T-helper 1 cell treated with Interleukin-12 subunit alpha and Interleukin-12 subunit beta and Interleukin-4 antibody, amounts not matched to agents 30 μg/mL and 1 μg/mL, for 36 hours (primary cell): ENCODE measurements at regions not wholly inside any gene's neighbourhood (a gene's known extent, or its start where the extent isn't known, plus 50 kb on each side); places are given as distances from the start of the nearest gene placed in this dataset.

Experiments
- H3K27ac Mint-ChIP-seq: one replicate; pipeline ENCODE4 v1.8.0; 2021; ENCODE audit warnings: mild to moderate bottlenecking, mixed read lengths
- H3K27me3 Mint-ChIP-seq: one replicate; pipeline ENCODE4 v1.8.0; 2021; ENCODE audit warnings: low read depth, mixed read lengths
- H3K36me3 Mint-ChIP-seq: one replicate; pipeline ENCODE4 v1.8.0; 2021; ENCODE audit warnings: low read depth, mixed read lengths
- H3K4me1 Mint-ChIP-seq: one replicate; pipeline ENCODE4 v1.8.0; 2021; ENCODE audit warnings: low read depth, mixed read lengths
- H3K4me3 Mint-ChIP-seq: one replicate; pipeline ENCODE4 v1.8.0; 2021; ENCODE audit warnings: mild to moderate bottlenecking, moderate library complexity, mixed read lengths
- H3K9me3 Mint-ChIP-seq: one replicate; pipeline ENCODE4 v1.8.0; 2021; ENCODE audit warnings: mixed read lengths

DNA sequence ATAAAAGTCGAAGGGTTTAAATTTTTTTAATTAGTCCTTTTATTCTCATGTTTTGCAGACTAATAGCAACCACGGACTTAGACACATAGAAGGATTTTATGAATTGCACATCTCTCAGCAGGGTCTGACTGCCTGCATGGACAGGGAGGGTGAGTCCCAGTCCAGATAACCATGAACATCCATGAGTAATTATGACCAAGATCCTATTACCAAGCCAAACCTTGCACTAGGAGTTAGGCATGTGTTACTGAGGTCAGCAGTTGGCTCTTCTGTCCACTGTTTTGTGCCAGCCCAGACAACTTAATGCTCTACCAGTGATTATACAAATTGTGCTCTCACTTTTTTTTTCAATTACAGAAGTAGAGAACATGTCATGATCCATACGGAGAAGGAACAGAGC is 211.2 kb downstream of the MAFB start:
- Mint-ChIP-seq H3K4me1 (no peaks in the 10 kb centered on the region), H3K27me3 (no peaks in the 10 kb centered on the region), H3K36me3 (no peaks in the 10 kb centered on the region), H3K27ac (no peak overlapping the region), H3K9me3 (no peaks in the 10 kb centered on the region), H3K4me3 (no peak overlapping the region)

DNA sequence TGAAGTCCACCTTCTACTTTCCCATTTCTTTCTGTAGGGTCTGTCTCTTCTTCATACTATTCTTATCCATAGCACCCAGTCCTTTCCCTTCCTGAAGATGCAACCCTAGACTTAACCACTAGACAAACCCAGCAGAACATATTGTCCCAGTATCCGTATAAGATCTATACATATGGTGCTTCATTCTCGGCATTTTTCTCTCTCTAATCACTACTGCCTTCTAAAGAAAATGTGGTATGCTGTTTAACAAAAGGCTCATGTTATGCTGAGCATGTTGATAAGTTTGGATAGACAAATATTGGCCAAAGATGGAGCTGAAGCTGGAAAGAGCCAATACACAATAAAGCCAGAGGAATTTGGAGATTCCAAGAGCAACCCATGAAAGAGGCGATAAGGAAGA is 212.6 kb downstream of the MAFB start:
- Mint-ChIP-seq H3K27me3 (no peaks in the 10 kb centered on the region), H3K36me3 (no peaks in the 10 kb centered on the region), H3K27ac (no peak overlapping the region), H3K4me1 (no peaks in the 10 kb centered on the region), H3K4me3 (no peak overlapping the region), H3K9me3 (no peaks in the 10 kb centered on the region)

- no peaks in the 10 kb centered on the region for H3K9me3 Mint-ChIP-seq
- no peak overlapping the region for H3K4me3 Mint-ChIP-seq
- no peaks in the 10 kb centered on the region for H3K27me3 Mint-ChIP-seq
- H3K4me1 Mint-ChIP-seq, result no peaks in the 10 kb centered on the region
- no peak overlapping the region for H3K27ac Mint-ChIP-seq
- H3K36me3 Mint-ChIP-seq, result no peaks in the 10 kb centered on the region
Observed at GRCh38 chr20:40472905-40473304, 216.1 kb downstream of the MAFB start.

DNA sequence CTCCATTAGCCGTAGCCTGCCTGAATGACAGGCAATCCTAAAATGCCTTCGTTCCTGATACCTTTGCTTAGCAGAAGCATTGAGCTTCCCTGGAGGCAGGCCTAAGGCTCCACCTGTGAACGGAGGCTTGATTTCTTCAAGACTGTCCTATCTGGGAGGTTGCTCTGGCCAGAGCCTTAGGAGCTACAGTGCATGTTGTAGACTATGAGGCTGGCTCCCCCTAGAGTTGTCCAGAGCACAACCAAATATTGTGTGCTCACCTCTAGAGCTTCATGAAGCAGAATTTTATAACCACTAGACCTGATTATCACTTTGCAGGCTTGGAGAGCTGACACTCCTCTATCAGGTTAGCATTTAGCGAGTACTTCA is 217.8 kb downstream of the MAFB start:
- no peak overlapping the region for H3K27ac Mint-ChIP-seq
- no peaks in the 10 kb centered on the region for H3K27me3 Mint-ChIP-seq
- no peaks in the 10 kb centered on the region for H3K4me1 Mint-ChIP-seq
- no peaks in the 10 kb centered on the region for H3K9me3 Mint-ChIP-seq
- no peak overlapping the region for H3K4me3 Mint-ChIP-seq
- no peaks in the 10 kb centered on the region for H3K36me3 Mint-ChIP-seq

DNA sequence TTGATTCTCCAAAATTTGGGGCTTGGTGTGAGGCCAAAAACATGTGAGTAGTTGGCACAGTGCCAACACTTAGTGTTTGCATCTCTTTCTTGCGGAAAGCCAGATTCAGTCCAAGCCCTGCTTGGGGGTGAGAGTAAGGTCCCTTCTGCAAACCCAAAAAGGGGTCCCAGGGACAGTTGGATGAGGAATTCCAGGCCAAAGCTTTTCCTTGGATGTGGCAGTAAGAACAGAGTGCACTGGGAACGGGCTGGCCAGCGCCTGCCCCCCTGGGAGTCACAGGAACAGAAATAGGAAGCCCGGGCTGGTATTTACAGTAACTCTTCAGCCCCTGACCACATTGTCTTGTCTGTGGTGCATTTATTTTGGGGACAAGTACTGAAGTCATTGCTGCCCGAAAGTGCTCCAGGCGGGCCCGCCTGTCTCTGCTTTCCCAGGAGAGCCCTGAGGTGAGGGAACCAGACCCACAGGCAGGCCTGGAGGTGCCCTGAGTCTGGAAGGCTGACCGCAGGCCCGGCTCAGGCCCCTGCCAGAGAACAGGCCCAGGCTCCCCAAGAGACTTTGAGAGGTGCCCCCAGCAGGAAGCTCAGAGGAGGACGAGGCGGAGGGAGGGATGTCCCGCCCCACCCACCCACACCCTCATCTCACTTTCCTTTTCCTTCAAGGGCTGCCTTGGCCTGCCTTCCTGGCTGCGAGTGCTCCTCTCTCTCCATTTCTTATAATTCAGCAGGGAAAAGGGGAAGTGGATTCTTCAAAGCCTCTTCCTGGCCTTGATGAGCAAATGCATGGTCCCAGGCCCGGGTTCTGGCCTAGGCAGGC is 218.4 kb downstream of the MAFB start:
- H3K4me1 Mint-ChIP-seq, result no peaks in the 10 kb centered on the region

DNA sequence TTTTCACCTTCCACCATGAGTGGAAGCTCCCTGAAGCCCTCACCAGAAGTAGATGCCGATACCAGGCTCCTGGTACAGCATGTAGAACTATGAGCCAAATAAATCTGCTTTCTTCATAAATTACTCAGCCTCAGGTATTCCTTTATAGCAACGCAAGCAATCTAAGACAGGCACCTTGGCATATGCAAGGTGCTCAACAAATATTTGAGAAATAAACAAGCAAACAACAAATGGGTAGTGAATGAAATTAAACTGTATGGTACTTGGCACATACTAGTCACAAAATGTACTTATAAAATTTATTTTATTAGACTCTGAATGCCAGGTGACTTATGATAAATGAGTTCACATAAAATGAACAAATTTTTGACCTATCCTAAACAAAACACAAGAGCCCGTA is 220.3 kb downstream of the MAFB start:
- Mint-ChIP-seq H3K27ac (no peak overlapping the region), H3K27me3 (no peaks in the 10 kb centered on the region), H3K36me3 (no peaks in the 10 kb centered on the region), H3K4me3 (no peak overlapping the region), H3K4me1 (no peaks in the 10 kb centered on the region), H3K9me3 (no peaks in the 10 kb centered on the region)

More for the DNA sequence above, 218.4 kb downstream of the MAFB start:
- no peak overlapping the region for H3K27ac Mint-ChIP-seq
- no peaks in the 10 kb centered on the region for H3K9me3 Mint-ChIP-seq
- no peaks in the 10 kb centered on the region for H3K36me3 Mint-ChIP-seq
- H3K4me3 Mint-ChIP-seq, result no peak overlapping the region
- H3K27me3 Mint-ChIP-seq, result no peaks in the 10 kb centered on the region

GRCh38 chr20:40467703-40468411 is 221.2 kb downstream of the MAFB start:
- H3K27me3 Mint-ChIP-seq, result no peaks in the 10 kb centered on the region
- no peaks in the 10 kb centered on the region for H3K4me1 Mint-ChIP-seq
- no peaks in the 10 kb centered on the region for H3K9me3 Mint-ChIP-seq
- no peaks in the 10 kb centered on the region for H3K36me3 Mint-ChIP-seq
- H3K4me3 Mint-ChIP-seq, result no peak overlapping the region
- H3K27ac Mint-ChIP-seq, result no peak overlapping the region

DNA sequence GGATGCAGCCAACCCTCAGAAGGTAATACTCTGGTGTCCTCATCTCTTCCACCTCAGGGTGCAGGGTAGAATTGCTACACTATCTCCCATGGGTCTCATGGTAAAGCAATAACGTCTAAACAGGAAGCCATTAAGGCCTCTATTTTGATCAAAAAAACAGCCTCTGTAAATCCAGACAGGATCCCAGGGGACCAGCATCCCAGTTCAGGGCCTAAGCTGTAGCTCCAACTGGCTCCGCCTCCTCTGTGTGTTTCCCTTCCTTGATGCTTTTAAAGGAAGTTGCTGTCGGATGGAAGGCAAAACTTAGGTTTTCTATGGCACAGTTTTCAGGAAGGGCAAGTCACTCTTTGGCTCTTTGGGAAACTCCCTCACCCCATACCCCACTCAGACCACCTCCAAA is 222.0 kb downstream of the MAFB start:
- no peak overlapping the region for H3K27ac Mint-ChIP-seq
- no peaks in the 10 kb centered on the region for H3K36me3 Mint-ChIP-seq
- H3K27me3 Mint-ChIP-seq, result no peaks in the 10 kb centered on the region
- H3K4me3 Mint-ChIP-seq, result no peak overlapping the region
- no peaks in the 10 kb centered on the region for H3K4me1 Mint-ChIP-seq
- H3K9me3 Mint-ChIP-seq, result no peaks in the 10 kb centered on the region

- H3K9me3 Mint-ChIP-seq, result no peaks in the 10 kb centered on the region
- no peak overlapping the region for H3K4me3 Mint-ChIP-seq
- H3K27me3 Mint-ChIP-seq, result no peaks in the 10 kb centered on the region
- H3K27ac Mint-ChIP-seq, result no peak overlapping the region
- H3K36me3 Mint-ChIP-seq, result no peaks in the 10 kb centered on the region
- no peaks in the 10 kb centered on the region for H3K4me1 Mint-ChIP-seq
Observed at GRCh38 chr20:40464731-40465208, 224.3 kb downstream of the MAFB start.

DNA sequence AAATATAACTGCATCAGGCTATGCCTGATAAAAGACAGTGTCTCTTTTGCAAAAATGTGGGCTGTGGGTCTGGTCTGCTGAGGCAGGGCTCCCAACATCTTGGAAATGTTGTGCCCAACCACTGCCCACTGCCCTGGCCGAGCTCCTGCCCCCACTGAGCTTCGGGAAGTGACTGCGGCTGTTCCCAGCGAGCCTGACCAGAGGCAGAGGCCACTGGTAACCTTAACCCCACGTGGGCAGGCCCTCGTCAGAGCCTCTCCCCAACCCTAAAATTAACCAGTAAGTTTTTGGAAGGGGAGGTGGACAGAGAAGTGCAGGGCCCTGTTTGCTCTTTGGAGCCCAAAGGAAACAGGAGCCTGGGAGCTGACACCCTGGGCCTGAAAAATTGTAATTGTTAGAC is 225.9 kb downstream of the MAFB start:
- Mint-ChIP-seq H3K4me1 (no peaks in the 10 kb centered on the region), H3K9me3 (no peaks in the 10 kb centered on the region), H3K4me3 (no peak overlapping the region), H3K36me3 (no peaks in the 10 kb centered on the region), H3K27ac (no peak overlapping the region), H3K27me3 (no peaks in the 10 kb centered on the region)

- H3K27ac Mint-ChIP-seq, result no peak overlapping the region
Observed at GRCh38 chr20:40462566-40462965, 226.5 kb downstream of the MAFB start.

DNA sequence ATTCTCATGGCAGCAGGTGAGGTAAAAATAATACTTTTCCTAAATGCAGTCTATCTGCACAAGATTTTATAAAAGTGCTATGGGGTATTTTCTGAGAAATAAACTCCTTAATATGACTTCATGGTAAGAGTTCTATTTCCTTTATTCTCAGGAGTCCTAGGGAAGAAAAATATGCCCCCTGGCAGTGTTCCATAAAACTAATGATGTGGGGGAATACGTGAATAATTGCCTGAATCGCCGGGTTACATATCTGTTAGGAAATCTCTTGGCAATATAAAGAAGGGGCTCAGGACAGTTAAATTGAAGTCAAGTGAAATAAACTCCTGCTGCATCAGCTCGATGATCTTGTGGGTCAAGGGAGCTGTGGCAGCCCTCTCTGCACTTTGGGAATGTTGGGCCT is 229.7 kb downstream of the MAFB start:
- Mint-ChIP-seq H3K4me3 (no peak overlapping the region), H3K27ac (no peak overlapping the region), H3K27me3 (no peaks in the 10 kb centered on the region), H3K4me1 (no peaks in the 10 kb centered on the region), H3K9me3 (no peaks in the 10 kb centered on the region), H3K36me3 (no peaks in the 10 kb centered on the region)

More at GRCh38 chr20:40462566-40462965, 226.5 kb downstream of the MAFB start:
- no peaks in the 10 kb centered on the region for H3K27me3 Mint-ChIP-seq
- no peaks in the 10 kb centered on the region for H3K9me3 Mint-ChIP-seq
- H3K4me1 Mint-ChIP-seq, result no peaks in the 10 kb centered on the region
- no peak overlapping the region for H3K4me3 Mint-ChIP-seq
- no peaks in the 10 kb centered on the region for H3K36me3 Mint-ChIP-seq

GRCh38 chr20:40457404-40457803 is 231.6 kb downstream of the MAFB start:
- Mint-ChIP-seq H3K27me3 (no peaks in the 10 kb centered on the region), H3K9me3 (no peaks in the 10 kb centered on the region), H3K36me3 (no peaks in the 10 kb centered on the region), H3K4me1 (no peaks in the 10 kb centered on the region), H3K4me3 (no peak overlapping the region), H3K27ac (no peak overlapping the region)

DNA sequence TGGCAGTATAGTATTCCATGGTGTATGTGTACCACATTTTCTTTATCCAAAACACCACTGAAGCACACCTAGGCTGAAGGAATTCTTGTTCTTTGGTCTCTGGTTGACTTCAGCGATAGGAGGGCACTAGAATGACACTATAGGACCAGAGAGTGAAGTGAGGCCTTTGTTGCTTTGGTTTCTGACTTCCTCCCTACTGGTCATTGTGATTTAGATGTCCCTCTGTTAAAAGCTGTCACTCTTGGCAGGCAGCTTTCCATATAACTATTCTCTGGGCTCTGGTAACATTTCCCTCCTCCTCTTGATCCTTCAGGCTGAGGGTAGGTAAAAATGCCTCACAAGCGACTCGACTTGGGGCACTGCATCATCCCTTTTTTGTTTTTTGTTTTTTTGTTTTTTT is 236.3 kb downstream of the MAFB start:
- no peaks in the 10 kb centered on the region for H3K36me3 Mint-ChIP-seq
- H3K27ac Mint-ChIP-seq, result no peak overlapping the region
- no peaks in the 10 kb centered on the region for H3K4me1 Mint-ChIP-seq
- H3K4me3 Mint-ChIP-seq, result no peak overlapping the region
- no peaks in the 10 kb centered on the region for H3K9me3 Mint-ChIP-seq
- H3K27me3 Mint-ChIP-seq, result peaks cover 3% of the 10 kb centered on the region

GRCh38 chr20:40451552-40451951 is 237.5 kb downstream of the MAFB start:
- H3K27me3 Mint-ChIP-seq, result peaks cover 3% of the 10 kb centered on the region
- H3K9me3 Mint-ChIP-seq, result no peaks in the 10 kb centered on the region
- no peak overlapping the region for H3K4me3 Mint-ChIP-seq
- H3K27ac Mint-ChIP-seq, result no peak overlapping the region
- no peaks in the 10 kb centered on the region for H3K4me1 Mint-ChIP-seq
- no peaks in the 10 kb centered on the region for H3K36me3 Mint-ChIP-seq
